MM.1S (cell line): ENCODE measurements at regions not wholly inside any gene's neighbourhood (a gene's known extent, or its start where the extent isn't known, plus 50 kb on each side); places are given as distances from the start of the nearest gene placed in this dataset.

Experiments used
- CTCF ChIP-seq: fragments of 300-600 bp; sonication (generic); IDR thresholded peaks from 2 replicates; pipeline ENCODE4 v1.5.1; 2016; ENCODE audit warnings: antibody characterized with exemption, low read length, mixed read lengths
- EZH2 ChIP-seq: fragments of 300-600 bp; sonication (generic); optimal IDR thresholded peaks from 2 replicates; pipeline ENCODE3; 2017; ENCODE audit warnings: low read depth, mild to moderate bottlenecking, antibody characterized with exemption, low read length, mixed read lengths

DNA sequence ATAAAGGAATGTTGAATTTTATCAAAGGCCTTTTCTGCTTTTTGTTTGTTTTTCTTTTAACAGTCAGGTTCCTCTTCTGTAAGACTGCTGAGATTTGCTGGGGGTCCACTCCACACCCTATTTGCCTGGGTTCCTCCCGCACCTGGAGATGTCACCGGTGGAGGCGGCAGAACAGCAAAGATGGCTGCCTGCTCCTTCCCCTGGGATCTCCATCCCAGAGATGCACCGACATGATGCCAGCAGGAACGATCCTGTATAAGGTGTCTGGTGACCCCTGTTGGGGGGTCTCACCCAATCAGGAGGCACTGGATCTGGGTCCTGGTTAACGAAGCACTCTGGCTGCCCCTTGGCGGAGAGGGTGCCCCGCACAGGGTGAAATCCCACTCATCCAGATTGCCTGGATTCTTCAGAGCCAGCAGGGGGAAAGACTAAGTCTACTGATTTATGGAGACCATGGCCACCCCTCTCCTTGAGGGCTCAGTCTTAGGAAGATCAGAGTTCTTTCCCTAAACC lies 244.0 kb upstream of the MDGA2 start:
- TF ChIP-seq CTCF (no peak), EZH2 (no peak)
